Activated B cell treated with CpG ODN at 0.5 μM for 24 hours (primary cell): ENCODE measurements at regions not wholly inside any gene's neighbourhood (a gene's known extent, or its start where the extent isn't known, plus 50 kb on each side); places are given as distances from the start of the nearest gene placed in this dataset.
"Not testable (repeated sequence)": the region's sequence is repeated elsewhere in the genome, so short reads cannot be mapped to it uniquely, and the experiment has no call there.

Experiments
- ATAC-seq: fragments of 200-7000 bp; cut with Tn5 transposase; one replicate; pipeline ENCODE4 v1.10.0; 2021; ENCODE audit warnings: low read depth, mild to moderate bottlenecking, moderate library complexity
- CTCF ChIA-PET: fragments of 350-600 bp; sonication (Branson Sonifier 250); formaldehyde crosslinking; loops from one replicate; lab custom pipeline; 2021; ENCODE audit warnings: antibody characterized with exemption; lab: Charles Lee
- POLR2A ChIA-PET: fragments of 350-600 bp; sonication (Branson Sonifier 250); formaldehyde crosslinking; loops from one replicate; lab custom pipeline; 2021; ENCODE audit warnings: antibody characterized with exemption; lab: Charles Lee
- DNase-seq: peaks from one replicate; pipeline ENCODE4 v3.0.0; 2022
- H3K27ac Mint-ChIP-seq: one replicate; pipeline ENCODE4 v1.8.0; 2020; ENCODE audit warnings: mixed read lengths
- H3K27me3 Mint-ChIP-seq: one replicate; pipeline ENCODE4 v1.8.0; 2021; ENCODE audit warnings: mixed read lengths
- H3K36me3 Mint-ChIP-seq: one replicate; pipeline ENCODE4 v1.8.0; 2021; ENCODE audit warnings: low read depth, mixed read lengths
- H3K4me1 Mint-ChIP-seq: one replicate; pipeline ENCODE4 v1.8.0; 2021; ENCODE audit warnings: mixed read lengths
- H3K4me3 Mint-ChIP-seq: one replicate; pipeline ENCODE4 v1.8.0; 2020; ENCODE audit warnings: mild to moderate bottlenecking, mixed read lengths
- H3K9me3 Mint-ChIP-seq: one replicate; pipeline ENCODE4 v1.8.0; 2020; ENCODE audit warnings: mixed read lengths
- CTCF ChIP-seq: fragments of 200-600 bp; IDR thresholded peaks from one replicate; pipeline ENCODE4 v1.8.0; 2022; ENCODE audit warnings: antibody characterized with exemption, mild to moderate bottlenecking
- intact Hi-C: fragments of 100-400 bp; cut with micrococcal nuclease; formaldehyde crosslinking; loops from one replicate; pipeline ENCODE4 v1.15.1; 2024

GRCh38 chr9:7489036-7489435, 310.5 kb downstream of the DMAC1 start:
- Mint-ChIP-seq H3K27ac (no peak overlapping the region), H3K27me3 (no peaks in the 10 kb centered on the region), H3K4me3 (no peak overlapping the region), H3K4me1 (no peaks in the 10 kb centered on the region), H3K9me3 (peaks cover 3% of the 10 kb centered on the region), H3K36me3 (no peaks in the 10 kb centered on the region)
- CTCF ChIA-PET, result no interaction called here
- ATAC-seq, result no peak
- POLR2A ChIA-PET, result no interaction called here
- intact Hi-C loops, result no loop called here
- no peak for DNase-seq
- no peak for TF ChIP-seq CTCF

GRCh38 chr9:7484014-7484413, 315.6 kb downstream of the DMAC1 start:
- intact Hi-C loops, H3K4me3 Mint-ChIP-seq, CTCF ChIA-PET, H3K27me3 Mint-ChIP-seq, H3K36me3 Mint-ChIP-seq, H3K9me3 Mint-ChIP-seq, ATAC-seq, DNase-seq, H3K4me1 Mint-ChIP-seq, H3K27ac Mint-ChIP-seq, POLR2A ChIA-PET: not testable (repeated sequence)

GRCh38 chr9:7481570-7481969, 318.0 kb downstream of the DMAC1 start:
- CTCF ChIA-PET, result no interaction called here
- Mint-ChIP-seq H3K4me1 (no peaks in the 10 kb centered on the region), H3K27me3 (no peaks in the 10 kb centered on the region), H3K4me3 (no peak overlapping the region), H3K9me3 (no peaks in the 10 kb centered on the region), H3K36me3 (no peaks in the 10 kb centered on the region), H3K27ac (no peak overlapping the region)
- ATAC-seq (no peak), DNase-seq (no peak)
- intact Hi-C loops, result no loop called here
- POLR2A ChIA-PET, result no interaction called here
- TF ChIP-seq CTCF, result no peak

GRCh38 chr9:7479300-7479699, 320.3 kb downstream of the DMAC1 start:
- no peaks in the 10 kb centered on the region for H3K36me3 Mint-ChIP-seq
- H3K27ac Mint-ChIP-seq, result no peak overlapping the region
- no peak for TF ChIP-seq CTCF
- H3K27me3 Mint-ChIP-seq, result no peaks in the 10 kb centered on the region
- DNase-seq (no peak), ATAC-seq (no peak)
- H3K4me1 Mint-ChIP-seq, result no peaks in the 10 kb centered on the region
- CTCF ChIA-PET, result no interaction called here
- POLR2A ChIA-PET, result no interaction called here
- no peaks in the 10 kb centered on the region for H3K9me3 Mint-ChIP-seq
- intact Hi-C loops, result no loop called here
- no peak overlapping the region for H3K4me3 Mint-ChIP-seq

GRCh38 chr9:7478646-7479045, 320.9 kb downstream of the DMAC1 start:
- ChIA-PET POLR2A (no interaction called here), CTCF (no interaction called here)
- Mint-ChIP-seq H3K27me3 (no peaks in the 10 kb centered on the region), H3K4me3 (no peak overlapping the region), H3K27ac (no peak overlapping the region), H3K36me3 (no peaks in the 10 kb centered on the region), H3K9me3 (no peaks in the 10 kb centered on the region), H3K4me1 (no peaks in the 10 kb centered on the region)
- no peak for DNase-seq
- no peak for TF ChIP-seq CTCF
- intact Hi-C loops, result no loop called here
- ATAC-seq, result no peak

- H3K36me3 Mint-ChIP-seq, result no peaks in the 10 kb centered on the region
- H3K4me3 Mint-ChIP-seq, result no peak overlapping the region
- ChIA-PET POLR2A (no interaction called here), CTCF (no interaction called here)
- no peaks in the 10 kb centered on the region for H3K9me3 Mint-ChIP-seq
- no peak overlapping the region for H3K27ac Mint-ChIP-seq
- intact Hi-C loops, result no loop called here
- TF ChIP-seq CTCF, result no peak
- peaks cover 4% of the 10 kb centered on the region for H3K27me3 Mint-ChIP-seq
- DNase-seq, result no peak
- no peak for ATAC-seq
- no peaks in the 10 kb centered on the region for H3K4me1 Mint-ChIP-seq
Measured at GRCh38 chr9:7467186-7467585, 332.4 kb downstream of the DMAC1 start.
